DND-41 (cell line): ENCODE measurements at regions not wholly inside any gene's neighbourhood (a gene's known extent, or its start where the extent isn't known, plus 50 kb on each side); places are given as distances from the start of the nearest gene placed in this dataset.
"Not testable (repeated sequence)": the region's sequence is repeated elsewhere in the genome, so short reads cannot be mapped to it uniquely, and the experiment has no call there.

Source experiments
- EZH2 ChIP-seq: IDR thresholded peaks from 3 replicates; pipeline ENCODE4 v1.6.1; 2012; ENCODE audit warnings: borderline replicate concordance, low read depth, mild to moderate bottlenecking, moderate library complexity, low read length, inconsistent platforms; ENCODE audit not compliant: severe bottlenecking
- TF ChIP-seq, protein P1 (sequence below): IDR thresholded peaks from 2 replicates; pipeline ENCODE4 v1.5.1; 2012; ENCODE audit warnings: borderline replicate concordance, low read length, moderate library complexity, mild to moderate bottlenecking; ENCODE audit not compliant: poor library complexity, severe bottlenecking; ENCODE audit errors: extremely low read depth

DNA sequence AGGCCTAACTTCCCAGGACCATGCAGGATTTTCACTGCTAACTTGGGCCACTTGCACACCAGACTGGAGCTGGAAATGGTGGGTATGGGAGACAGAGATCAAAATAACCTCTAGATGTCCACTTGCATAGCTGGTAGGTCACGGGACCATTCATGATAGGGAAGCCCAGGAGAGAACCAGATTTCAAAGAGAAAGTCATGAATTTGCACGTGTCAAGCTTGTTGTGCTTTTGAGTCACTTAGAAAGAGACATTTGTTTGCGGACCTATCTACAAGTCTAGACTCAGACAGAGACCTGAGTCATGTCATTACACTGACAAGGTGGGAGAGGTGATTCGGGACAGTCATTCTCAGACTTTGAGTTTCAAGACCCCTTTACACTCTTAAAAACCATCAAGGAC is 704.1 kb downstream of the DTWD2 start:
- TF ChIP-seq, protein P1, sequence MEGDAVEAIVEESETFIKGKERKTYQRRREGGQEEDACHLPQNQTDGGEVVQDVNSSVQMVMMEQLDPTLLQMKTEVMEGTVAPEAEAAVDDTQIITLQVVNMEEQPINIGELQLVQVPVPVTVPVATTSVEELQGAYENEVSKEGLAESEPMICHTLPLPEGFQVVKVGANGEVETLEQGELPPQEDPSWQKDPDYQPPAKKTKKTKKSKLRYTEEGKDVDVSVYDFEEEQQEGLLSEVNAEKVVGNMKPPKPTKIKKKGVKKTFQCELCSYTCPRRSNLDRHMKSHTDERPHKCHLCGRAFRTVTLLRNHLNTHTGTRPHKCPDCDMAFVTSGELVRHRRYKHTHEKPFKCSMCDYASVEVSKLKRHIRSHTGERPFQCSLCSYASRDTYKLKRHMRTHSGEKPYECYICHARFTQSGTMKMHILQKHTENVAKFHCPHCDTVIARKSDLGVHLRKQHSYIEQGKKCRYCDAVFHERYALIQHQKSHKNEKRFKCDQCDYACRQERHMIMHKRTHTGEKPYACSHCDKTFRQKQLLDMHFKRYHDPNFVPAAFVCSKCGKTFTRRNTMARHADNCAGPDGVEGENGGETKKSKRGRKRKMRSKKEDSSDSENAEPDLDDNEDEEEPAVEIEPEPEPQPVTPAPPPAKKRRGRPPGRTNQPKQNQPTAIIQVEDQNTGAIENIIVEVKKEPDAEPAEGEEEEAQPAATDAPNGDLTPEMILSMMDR = not testable (repeated sequence)
- not testable (repeated sequence) for TF ChIP-seq EZH2
